A673 (cell line): ENCODE measurements at regions not wholly inside any gene's neighbourhood (a gene's known extent, or its start where the extent isn't known, plus 50 kb on each side); places are given as distances from the start of the nearest gene placed in this dataset.

ENCODE experiments used
- BruUV-seq: library from RNA; stranded (reverse); fragments of 400-500 nt; replicated peaks from 2 replicates; lab custom pipeline; 2021; lab: Mats Ljungman, UMichigan
- CTCF ChIA-PET: fragments of 300-600 bp; sonication (Branson Sonifier 250); formaldehyde crosslinking; loops from one replicate; lab custom pipeline; 2022; ENCODE audit warnings: antibody characterized with exemption; lab: Charles Lee
- POLR2A ChIA-PET: fragments of 300-600 bp; sonication (Branson Sonifier 250); formaldehyde crosslinking; loops from one replicate; lab custom pipeline; 2022; ENCODE audit warnings: antibody characterized with exemption; ENCODE audit not compliant: low non-redundant PET; lab: Charles Lee
- DNase-seq: peaks from one replicate; pipeline ENCODE4 v3.0.0-alpha.2; 2015; ENCODE audit warnings: low spot score
- H3K27ac ChIP-seq: fragments of 200-600 bp; sonication (generic); 2 replicates; pipeline ENCODE4 v1.5.1; 2016; ENCODE audit warnings: mixed run types, low read depth, mild to moderate bottlenecking, mixed read lengths, antibody characterized with exemption, low read length; ENCODE audit not compliant: poor library complexity, severe bottlenecking
- H3K27me3 ChIP-seq: fragments of 200-600 bp; sonication (generic); replicated peaks from 2 replicates; pipeline ENCODE4 v1.6.1; 2017; ENCODE audit warnings: mixed run types, low read depth, mild to moderate bottlenecking, mixed read lengths, antibody characterized with exemption, low read length; ENCODE audit not compliant: insufficient read depth, poor library complexity
- H3K36me3 ChIP-seq: fragments of 200-600 bp; sonication (generic); 2 replicates; pipeline ENCODE4 v1.6.1; 2016; ENCODE audit warnings: mixed run types, mild to moderate bottlenecking, mixed read lengths, antibody characterized with exemption, low read length; ENCODE audit not compliant: insufficient read depth, poor library complexity, severe bottlenecking
- H3K4me1 ChIP-seq: fragments of 200-600 bp; sonication (generic); 2 replicates; pipeline ENCODE4 v1.6.1; 2017; ENCODE audit warnings: mixed run types, mild to moderate bottlenecking, mixed read lengths, antibody characterized with exemption, low read length; ENCODE audit not compliant: insufficient read depth, poor library complexity, severe bottlenecking
- H3K4me3 ChIP-seq: fragments of 200-600 bp; sonication (generic); 2 replicates; pipeline ENCODE4 v1.5.1; 2016; ENCODE audit warnings: low read depth, mixed run types, mild to moderate bottlenecking, mixed read lengths, low read length; ENCODE audit not compliant: poor library complexity, severe bottlenecking
- H3K9me3 ChIP-seq: fragments of 200-600 bp; sonication (generic); 2 replicates; pipeline ENCODE4 v1.6.1; 2016; ENCODE audit warnings: mixed run types, low read depth, mild to moderate bottlenecking, mixed read lengths, antibody characterized with exemption, low read length; ENCODE audit not compliant: poor library complexity, severe bottlenecking
- EZH2 ChIP-seq: fragments of 200-600 bp; sonication (generic); IDR thresholded peaks from 2 replicates; pipeline ENCODE4 v1.6.1; 2017; ENCODE audit warnings: borderline replicate concordance, low read depth, mild to moderate bottlenecking, mixed read lengths, antibody characterized with exemption, low read length; ENCODE audit not compliant: poor library complexity, severe bottlenecking
- intact Hi-C: fragments of 100-400 bp; cut with micrococcal nuclease; formaldehyde crosslinking; loops from one replicate; pipeline ENCODE4 v1.10.0; 2022; ENCODE audit not compliant: unreplicated experiment
- TF ChIP-seq, protein P1 (sequence below): fragments of 300-800, 200-600 bp; sonication (generic); conservative IDR thresholded peaks from 2 replicates; pipeline ENCODE4 v1.5.1; 2017; ENCODE audit warnings: low read depth, mild to moderate bottlenecking, antibody characterized with exemption, low read length, moderate library complexity, mixed read lengths

DNA sequence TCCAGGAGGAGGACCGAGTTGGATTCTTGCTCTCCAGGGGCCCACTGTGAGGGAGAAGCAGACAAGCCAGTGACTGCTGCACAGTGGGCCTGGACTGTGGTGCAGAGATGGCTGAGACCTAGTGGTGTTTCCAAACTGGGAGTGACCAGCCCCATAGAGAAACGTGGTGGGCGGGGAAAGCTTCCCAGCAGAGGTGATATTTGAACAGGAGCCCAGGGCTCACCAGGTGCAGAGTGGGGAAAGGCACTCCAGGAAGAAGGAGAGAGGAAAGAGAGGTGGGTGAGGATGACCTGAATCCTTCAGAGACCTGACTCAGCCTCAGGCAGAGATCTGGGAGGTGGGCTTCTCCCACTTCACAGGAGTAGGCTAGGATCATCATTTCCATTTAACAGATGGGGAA, 52.1 kb upstream of the RASD2 start:
- peaks cover under 1% of the 10 kb centered on the region for H3K4me1 ChIP-seq
- H3K27me3 ChIP-seq, result no peaks in the 10 kb centered on the region
- intact Hi-C loops, result no loop called here
- no peaks in the 10 kb centered on the region for H3K9me3 ChIP-seq
- no TSS peak for BruUV-seq
- DNase-seq, result no peak
- TF ChIP-seq, protein P1, sequence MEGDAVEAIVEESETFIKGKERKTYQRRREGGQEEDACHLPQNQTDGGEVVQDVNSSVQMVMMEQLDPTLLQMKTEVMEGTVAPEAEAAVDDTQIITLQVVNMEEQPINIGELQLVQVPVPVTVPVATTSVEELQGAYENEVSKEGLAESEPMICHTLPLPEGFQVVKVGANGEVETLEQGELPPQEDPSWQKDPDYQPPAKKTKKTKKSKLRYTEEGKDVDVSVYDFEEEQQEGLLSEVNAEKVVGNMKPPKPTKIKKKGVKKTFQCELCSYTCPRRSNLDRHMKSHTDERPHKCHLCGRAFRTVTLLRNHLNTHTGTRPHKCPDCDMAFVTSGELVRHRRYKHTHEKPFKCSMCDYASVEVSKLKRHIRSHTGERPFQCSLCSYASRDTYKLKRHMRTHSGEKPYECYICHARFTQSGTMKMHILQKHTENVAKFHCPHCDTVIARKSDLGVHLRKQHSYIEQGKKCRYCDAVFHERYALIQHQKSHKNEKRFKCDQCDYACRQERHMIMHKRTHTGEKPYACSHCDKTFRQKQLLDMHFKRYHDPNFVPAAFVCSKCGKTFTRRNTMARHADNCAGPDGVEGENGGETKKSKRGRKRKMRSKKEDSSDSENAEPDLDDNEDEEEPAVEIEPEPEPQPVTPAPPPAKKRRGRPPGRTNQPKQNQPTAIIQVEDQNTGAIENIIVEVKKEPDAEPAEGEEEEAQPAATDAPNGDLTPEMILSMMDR, result no peak
- no peak for TF ChIP-seq EZH2
- POLR2A ChIA-PET, result no interaction called here
- CTCF ChIA-PET, result no interaction called here
- H3K36me3 ChIP-seq, result no peaks in the 10 kb centered on the region
- no peak overlapping the region for H3K4me3 ChIP-seq
- no peak overlapping the region for H3K27ac ChIP-seq

DNA sequence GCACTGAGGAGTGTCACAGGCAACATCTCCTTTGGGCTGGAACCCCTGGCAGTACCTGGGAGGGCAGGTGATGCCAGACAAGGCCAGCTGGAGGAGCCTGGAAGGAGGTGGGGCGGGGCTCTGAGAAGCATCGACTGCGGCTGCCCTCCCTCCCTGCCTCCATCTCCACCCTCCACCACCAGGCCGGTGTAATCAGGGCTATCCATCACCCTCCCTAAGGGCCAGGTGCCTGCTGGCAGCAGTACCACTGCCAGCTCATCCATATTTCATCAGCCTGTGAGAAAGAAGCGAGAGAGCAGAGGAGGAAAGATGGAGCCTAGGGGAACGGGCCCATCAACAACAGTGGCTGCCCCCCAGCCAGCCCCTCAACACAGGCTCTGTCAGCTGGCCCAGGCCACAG, 51.4 kb upstream of the RASD2 start:
- DNase-seq, result no peak
- H3K27me3 ChIP-seq, result no peaks in the 10 kb centered on the region
- H3K4me3 ChIP-seq, result no peak overlapping the region
- POLR2A ChIA-PET, result no interaction called here
- intact Hi-C loops, result no loop called here
- CTCF ChIA-PET, result no interaction called here
- BruUV-seq, result no TSS peak
- H3K9me3 ChIP-seq, result no peaks in the 10 kb centered on the region
- H3K4me1 ChIP-seq, result no peaks in the 10 kb centered on the region
- no peak overlapping the region for H3K27ac ChIP-seq
- TF ChIP-seq EZH2, result no peak
- TF ChIP-seq, protein P1, result no peak
- H3K36me3 ChIP-seq, result no peaks in the 10 kb centered on the region
